Astrocyte (in vitro differentiated cells and primary cell): ENCODE measurements at regions not wholly inside any gene's neighbourhood (a gene's known extent, or its start where the extent isn't known, plus 50 kb on each side); places are given as distances from the start of the nearest gene placed in this dataset.

Experiments used
- EZH2 ChIP-seq: IDR thresholded peaks from 2 replicates; pipeline ENCODE4 v1.6.1; 2012; ENCODE audit warnings: mild to moderate bottlenecking, low read length, inconsistent platforms; ENCODE audit not compliant: insufficient read depth
- TF ChIP-seq, protein P1 (sequence below): IDR thresholded peaks from 2 replicates; pipeline ENCODE4 v1.5.1; 2011; ENCODE audit warnings: low read depth, mild to moderate bottlenecking, inconsistent platforms, low read length, moderate library complexity; ENCODE audit not compliant: insufficient read depth

DNA sequence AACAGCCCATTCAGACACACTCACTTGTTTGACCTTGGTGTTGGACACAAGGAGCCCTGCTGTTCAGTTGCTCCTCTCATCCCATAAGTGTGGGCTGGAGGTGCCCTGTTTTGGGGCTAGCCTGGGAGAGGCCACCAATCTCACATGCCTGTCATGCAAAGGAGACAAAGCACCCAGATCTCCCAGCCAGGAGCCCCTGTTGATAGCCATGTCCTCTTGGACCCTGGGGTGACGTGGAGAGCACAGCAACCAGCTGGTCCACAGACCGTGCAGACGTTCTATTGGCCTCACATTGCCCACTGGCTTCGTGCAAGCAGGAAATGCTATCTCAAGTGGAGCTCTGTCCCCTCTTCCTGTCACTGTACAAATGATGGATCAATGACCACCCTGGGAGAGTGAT, 240.8 kb downstream of the RPS24 start:
- TF ChIP-seq, protein P1, sequence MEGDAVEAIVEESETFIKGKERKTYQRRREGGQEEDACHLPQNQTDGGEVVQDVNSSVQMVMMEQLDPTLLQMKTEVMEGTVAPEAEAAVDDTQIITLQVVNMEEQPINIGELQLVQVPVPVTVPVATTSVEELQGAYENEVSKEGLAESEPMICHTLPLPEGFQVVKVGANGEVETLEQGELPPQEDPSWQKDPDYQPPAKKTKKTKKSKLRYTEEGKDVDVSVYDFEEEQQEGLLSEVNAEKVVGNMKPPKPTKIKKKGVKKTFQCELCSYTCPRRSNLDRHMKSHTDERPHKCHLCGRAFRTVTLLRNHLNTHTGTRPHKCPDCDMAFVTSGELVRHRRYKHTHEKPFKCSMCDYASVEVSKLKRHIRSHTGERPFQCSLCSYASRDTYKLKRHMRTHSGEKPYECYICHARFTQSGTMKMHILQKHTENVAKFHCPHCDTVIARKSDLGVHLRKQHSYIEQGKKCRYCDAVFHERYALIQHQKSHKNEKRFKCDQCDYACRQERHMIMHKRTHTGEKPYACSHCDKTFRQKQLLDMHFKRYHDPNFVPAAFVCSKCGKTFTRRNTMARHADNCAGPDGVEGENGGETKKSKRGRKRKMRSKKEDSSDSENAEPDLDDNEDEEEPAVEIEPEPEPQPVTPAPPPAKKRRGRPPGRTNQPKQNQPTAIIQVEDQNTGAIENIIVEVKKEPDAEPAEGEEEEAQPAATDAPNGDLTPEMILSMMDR = no peak
- no peak for TF ChIP-seq EZH2
